ENCODE measurements at regions not wholly inside any gene's neighbourhood (a gene's known extent, or its start where the extent isn't known, plus 50 kb on each side); places are given as distances from the start of the nearest gene placed in this dataset.

DNA sequence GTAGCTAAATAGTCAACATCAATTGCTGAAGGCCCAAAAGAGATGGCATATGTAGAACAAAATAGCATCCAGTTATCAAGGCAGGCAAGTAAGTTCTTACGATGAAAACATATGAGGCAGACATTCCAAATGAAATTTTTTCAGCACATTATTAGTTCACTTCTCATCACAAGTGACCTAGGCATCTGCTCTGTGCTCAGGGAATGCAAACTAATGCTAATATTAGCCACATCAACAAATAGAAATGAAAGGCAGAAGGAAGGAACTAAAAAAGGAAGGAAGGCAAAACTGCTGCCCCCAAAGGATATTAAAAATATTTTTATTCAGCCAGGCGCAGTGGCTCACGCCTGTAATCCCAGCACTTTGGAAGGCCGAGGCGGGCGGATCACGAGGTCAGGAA is 51.2 kb upstream of the ROCK1 start:
- DNase-seq (ENCODE audit: low read depth in 2 of 2): no peak

- DNase-seq (ENCODE audit: low read depth in 2 of 2): no peak
Observed at GRCh38 chr18:21163647-21164547, 52.3 kb upstream of the ROCK1 start.

GRCh38 chr18:21164548-21165095 is 53.0 kb upstream of the ROCK1 start:
- DNase-seq (ENCODE audit: low read depth in 2 of 2): no peak

DNA sequence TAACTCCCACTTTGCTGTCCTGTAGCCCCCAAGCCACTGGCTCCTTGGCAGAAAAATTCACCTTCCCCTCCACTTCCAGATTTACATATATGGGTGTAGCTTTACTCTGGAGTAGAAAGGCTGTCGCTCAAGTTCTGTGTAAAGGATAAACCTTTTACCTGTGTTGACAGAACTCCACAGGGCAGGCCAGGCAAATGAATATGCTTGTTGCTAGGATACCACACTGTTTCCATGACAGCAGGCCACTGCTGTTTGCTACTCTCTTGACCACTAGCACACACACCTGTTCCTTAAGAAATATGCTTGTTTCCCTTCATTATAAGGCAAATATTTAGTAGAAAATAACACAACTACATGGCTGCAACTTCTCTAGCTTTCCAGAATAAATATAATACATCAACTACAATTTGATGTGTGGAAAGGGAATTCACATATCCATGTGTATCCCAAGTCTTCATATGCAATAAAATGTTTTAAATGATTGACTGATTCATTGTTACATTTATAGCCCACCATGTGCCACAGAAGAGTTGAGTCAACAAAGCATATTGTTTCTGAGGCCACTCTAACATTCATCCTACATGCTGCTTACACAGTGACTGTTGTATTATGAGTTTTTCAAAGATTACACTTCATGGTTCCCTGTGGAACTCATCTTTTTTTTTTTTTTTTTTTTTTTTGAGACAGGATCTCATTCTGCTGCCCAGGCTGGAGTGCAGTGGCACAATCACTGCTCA is 56.2 kb upstream of the ROCK1 start:
- no peak for DNase-seq (ENCODE audit: low read depth in 2 of 2)

- DNase-seq (ENCODE audit: low read depth in 2 of 2): no peak
Observed at GRCh38 chr18:21168880-21169279, 57.3 kb upstream of the ROCK1 start.

DNA sequence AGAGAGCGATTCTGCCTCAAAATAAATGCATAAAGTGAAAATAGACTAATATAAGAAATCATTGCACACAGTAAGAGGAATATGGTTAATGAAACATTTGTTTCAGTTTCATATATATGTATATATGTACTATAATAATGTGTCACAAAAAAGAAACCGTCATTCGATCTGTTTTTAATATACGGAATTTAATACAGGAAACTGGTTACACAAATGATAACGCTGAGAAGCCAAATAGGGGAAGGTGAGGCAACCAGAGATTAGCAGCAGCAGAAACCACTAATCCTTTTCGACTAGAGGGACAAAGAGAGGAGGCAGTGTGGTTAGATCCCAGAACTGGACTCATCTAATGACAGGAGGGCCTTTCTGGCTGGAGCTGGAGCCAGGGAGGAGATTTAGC is 64.2 kb upstream of the GREB1L start:
- no peak for DNase-seq (ENCODE audit: low read depth in 2 of 2)

- DNase-seq (ENCODE audit: low read depth in 2 of 2): peak in 1 of 2 donors; percentile 28
Observed at GRCh38 chr18:21179590-21180220, 62.3 kb upstream of the GREB1L start.

DNA sequence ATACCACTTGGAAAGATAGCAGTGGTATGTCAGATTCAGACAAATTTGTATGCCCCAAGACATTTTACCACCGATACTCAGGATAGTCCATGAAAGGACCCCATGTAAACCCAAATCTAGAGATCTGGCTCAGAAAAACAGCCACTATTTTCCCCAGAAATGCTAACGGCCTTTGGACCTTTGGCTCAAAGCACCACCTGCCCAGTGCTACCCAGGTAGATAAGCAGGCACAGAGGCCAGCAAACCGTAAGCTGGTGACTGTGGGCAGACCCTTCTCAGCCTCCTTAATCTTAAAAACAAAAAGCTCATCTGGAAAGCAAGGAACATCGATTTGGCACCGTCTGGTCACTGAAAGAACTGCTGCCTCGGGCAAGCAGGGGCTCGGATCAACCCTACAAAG is 61.4 kb upstream of the GREB1L start:
- no peak for DNase-seq (ENCODE audit: low read depth in 2 of 2)

- no peak for DNase-seq (ENCODE audit: low read depth in 2 of 2)
Observed at GRCh38 chr18:21181766-21182165, 60.3 kb upstream of the GREB1L start.

DNA sequence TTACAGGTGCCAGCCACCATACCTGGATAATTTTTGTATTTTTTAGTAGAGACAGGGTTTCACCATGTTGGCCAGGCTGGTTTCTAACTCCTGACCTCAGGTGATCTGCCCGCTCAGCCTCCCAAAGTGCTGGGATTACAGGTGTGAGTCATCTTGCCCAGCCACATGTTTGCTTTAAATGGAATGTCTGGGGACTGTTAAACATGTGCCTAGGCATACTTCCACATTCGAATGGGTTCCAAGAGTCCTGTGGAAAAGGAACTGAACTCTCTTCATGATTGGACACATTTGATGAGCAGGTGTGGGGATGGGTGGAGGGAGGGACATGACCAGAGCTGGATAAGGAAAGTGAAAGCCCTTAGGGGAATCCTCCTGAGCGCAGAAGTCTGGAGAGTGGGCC is 58.4 kb upstream of the GREB1L start:
- no peak for DNase-seq (ENCODE audit: low read depth in 2 of 2)

DNA sequence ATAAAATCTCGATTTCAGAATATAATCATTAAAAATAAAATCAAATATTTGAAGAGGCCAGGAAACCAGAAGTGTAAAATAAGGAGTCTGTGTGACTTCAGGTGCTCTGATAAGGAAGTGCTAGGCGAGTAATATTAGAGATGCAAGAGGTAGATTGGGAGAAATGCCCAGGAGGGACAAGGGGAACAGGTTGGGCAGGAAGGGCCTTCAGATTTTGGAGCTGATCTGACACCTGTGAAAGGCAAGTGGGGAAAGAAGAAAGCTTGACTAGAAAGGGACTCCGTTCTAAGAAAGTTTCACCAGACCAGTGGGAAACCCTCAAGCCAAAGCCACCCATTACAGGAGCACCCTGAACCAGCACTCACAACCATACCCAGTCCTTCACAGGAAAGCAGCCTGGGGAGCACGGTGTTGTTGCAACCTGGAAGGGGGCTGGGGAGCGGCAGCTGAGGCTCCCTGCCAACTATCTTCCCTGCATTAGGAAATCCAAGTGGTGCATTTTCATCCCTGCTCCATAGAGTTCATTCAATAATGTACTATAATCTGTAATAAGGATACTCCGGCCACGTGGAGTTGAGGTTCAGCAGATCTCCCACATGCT is 57.5 kb upstream of the GREB1L start:
- no peak for DNase-seq (ENCODE audit: low read depth in 2 of 2)

GRCh38 chr18:21187886-21188285 is 54.1 kb upstream of the GREB1L start:
- no peak for DNase-seq (ENCODE audit: low read depth in 2 of 2)

- peak in 1 of 2 donors; percentile 5 for DNase-seq (ENCODE audit: low read depth in 2 of 2)
Observed at GRCh38 chr18:21191596-21192307, 50.3 kb upstream of the GREB1L start.
